Mesenchymal stem cell (in vitro differentiated cells and primary cell): ENCODE measurements at regions not wholly inside any gene's neighbourhood (a gene's known extent, or its start where the extent isn't known, plus 50 kb on each side); places are given as distances from the start of the nearest gene placed in this dataset.

Source experiments
- DNase-seq: peaks from one replicate; pipeline ENCODE4 v3.0.0-alpha.2; 2013
- H2AFZ ChIP-seq: one replicate; pipeline ENCODE4 v1.6.1; 2013; ENCODE audit warnings: low read depth, mild to moderate bottlenecking, control low read depth, inconsistent platforms, low read length, moderate library complexity
- H2AK5ac ChIP-seq: 2 replicates; pipeline ENCODE4 v1.6.1; 2013; ENCODE audit warnings: low read length, moderate library complexity, mild to moderate bottlenecking, inconsistent platforms; ENCODE audit not compliant: severe bottlenecking
- H2BK120ac ChIP-seq: one replicate; pipeline ENCODE4 v1.6.1; 2013; ENCODE audit warnings: low read depth, mild to moderate bottlenecking, inconsistent platforms, low read length, moderate library complexity
- H2BK12ac ChIP-seq, 2 experiments: one replicate each; pipeline ENCODE4 v1.6.1; 2013; ENCODE audit warnings: inconsistent platforms in 2 of 2, low read length in 2 of 2, mild to moderate bottlenecking in 2 of 2, moderate library complexity in 2 of 2, control low read depth in 1 of 2
- H2BK15ac ChIP-seq: one replicate; pipeline ENCODE4 v1.6.1; 2013; ENCODE audit warnings: mild to moderate bottlenecking, low read depth, inconsistent platforms; ENCODE audit not compliant: poor library complexity, severe bottlenecking
- H2BK5ac ChIP-seq: 2 replicates; pipeline ENCODE4 v1.6.1; 2013; ENCODE audit warnings: low read depth, mild to moderate bottlenecking, low read length, control low read depth, inconsistent platforms; ENCODE audit not compliant: poor library complexity, severe bottlenecking
- H3K14ac ChIP-seq, 2 experiments: one replicate each; pipeline ENCODE4 v1.6.1; 2013; ENCODE audit warnings: inconsistent platforms in 2 of 2, low read length in 2 of 2, control low read depth in 1 of 2, mild to moderate bottlenecking in 1 of 2, moderate library complexity in 1 of 2
- H3K18ac ChIP-seq, 2 experiments: one replicate each; pipeline ENCODE4 v1.6.1; 2013; ENCODE audit warnings: inconsistent platforms in 2 of 2, low read length in 2 of 2, control low read depth in 1 of 2, low read depth in 1 of 2, mild to moderate bottlenecking in 1 of 2
- H3K23ac ChIP-seq, 2 experiments: one replicate each; pipeline ENCODE4 v1.6.1; 2013; ENCODE audit warnings: inconsistent platforms in 2 of 2, low read length in 2 of 2, mild to moderate bottlenecking in 2 of 2, moderate library complexity in 2 of 2, control low read depth in 1 of 2
- H3K27ac ChIP-seq: 2 replicates; pipeline ENCODE4 v1.5.1; 2013; ENCODE audit warnings: mild to moderate bottlenecking, moderate library complexity, low read length, control low read depth, inconsistent platforms; ENCODE audit not compliant: poor library complexity, severe bottlenecking
- H3K27me3 ChIP-seq, 2 experiments: 2 replicates each; pipeline versions ENCODE4 v1.6.1 to v1.7.0; 2013; ENCODE audit warnings: low read length in 2 of 2, mild to moderate bottlenecking in 2 of 2, moderate library complexity in 2 of 2, control low read depth in 1 of 2, inconsistent platforms in 1 of 2; ENCODE audit not compliant: control insufficient read depth in 1 of 2, insufficient read depth in 1 of 2
- H3K36me3 ChIP-seq, 2 experiments: 2 replicates each; pipeline versions ENCODE4 v1.6.1 to v1.7.0; 2013; ENCODE audit warnings: low read length in 2 of 2, control low read depth in 1 of 2, inconsistent platforms in 1 of 2, low read depth in 1 of 2, mild to moderate bottlenecking in 1 of 2; ENCODE audit not compliant: insufficient read depth in 2 of 2, control insufficient read depth in 1 of 2
- H3K4ac ChIP-seq, 2 experiments: one replicate each; pipeline ENCODE4 v1.6.1; 2013; ENCODE audit warnings: inconsistent platforms in 2 of 2, low read length in 2 of 2, mild to moderate bottlenecking in 2 of 2, moderate library complexity in 2 of 2, control low read depth in 1 of 2, low read depth in 1 of 2
- H3K4me1 ChIP-seq: 2 replicates; pipeline ENCODE4 v1.6.1; 2013; ENCODE audit warnings: low read depth, low read length, control low read depth; ENCODE audit not compliant: control insufficient read depth, insufficient read depth
- H3K4me2 ChIP-seq: 2 replicates; pipeline ENCODE4 v1.6.1; 2013; ENCODE audit warnings: low read length, mild to moderate bottlenecking, inconsistent platforms; ENCODE audit not compliant: poor library complexity, severe bottlenecking
- H3K4me3 ChIP-seq, 2 experiments: 2 replicates each; pipeline versions ENCODE4 v1.5.1 to v1.7.0; 2013; ENCODE audit warnings: low read length in 2 of 2, mild to moderate bottlenecking in 2 of 2, control low read depth in 1 of 2, low read depth in 1 of 2; ENCODE audit not compliant: insufficient read depth in 1 of 2
- H3K79me1 ChIP-seq: replicated peaks from 2 replicates; pipeline ENCODE4 v1.6.1; 2013; ENCODE audit warnings: mild to moderate bottlenecking, control low read depth, low read length, inconsistent platforms; ENCODE audit not compliant: poor library complexity, severe bottlenecking
- H3K9ac ChIP-seq: 2 replicates; pipeline ENCODE4 v1.7.0; 2013; ENCODE audit warnings: mild to moderate bottlenecking, low read length, moderate library complexity
- H3K9me3 ChIP-seq: 2 replicates; pipeline ENCODE4 v1.7.0; 2013; ENCODE audit warnings: mild to moderate bottlenecking, low read length; ENCODE audit not compliant: control insufficient read depth
- H4K8ac ChIP-seq: one replicate; pipeline ENCODE4 v1.6.1; 2013; ENCODE audit warnings: inconsistent platforms, mild to moderate bottlenecking, low read length, moderate library complexity
- H4K91ac ChIP-seq: one replicate; pipeline ENCODE4 v1.6.1; 2013; ENCODE audit warnings: mild to moderate bottlenecking, low read length, inconsistent platforms
- WGBS: methylation state at CpG from one replicate; pipeline ENCODE4 v1.1.7; 2013; ENCODE audit warnings: mixed read lengths; 5-methylcytosine and 5-hydroxymethylcytosine counted together

DNA sequence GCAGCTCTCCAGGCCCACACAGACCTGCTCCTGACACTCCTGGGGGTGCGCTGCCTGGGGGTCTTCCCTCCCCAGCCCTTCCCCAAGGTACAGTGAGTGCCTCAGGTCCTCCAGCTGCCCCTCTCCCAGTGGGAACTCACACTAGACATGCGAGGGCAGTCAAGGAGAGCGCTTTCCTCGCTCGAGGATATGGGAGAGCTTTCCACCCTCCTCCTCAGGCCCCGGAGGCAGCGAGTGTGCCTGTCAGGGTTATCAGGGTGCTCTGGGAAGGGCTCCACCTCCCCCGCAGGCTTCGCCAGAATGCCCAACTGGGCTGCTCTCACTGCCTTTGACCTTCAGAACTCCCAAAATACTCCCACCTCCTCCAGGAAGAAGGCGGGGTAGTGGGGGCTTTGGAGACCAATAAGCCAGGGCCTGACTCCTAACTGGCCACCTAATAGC, 85.7 kb upstream of the LAPTM4A start:
- Histone ChIP-seq H3K14ac (no peak overlapping the region), H4K91ac (no peak overlapping the region), H3K23ac (no peak overlapping the region), H3K4me2 (no peak overlapping the region), H2BK120ac (no peak overlapping the region), H3K79me1 (no peaks in the 10 kb centered on the region), H3K18ac (peak overlapping the region in 1 of 2 experiments; percentile 14), H3K9me3 (no peaks in the 10 kb centered on the region), H3K4me1 (peaks cover 25% of the 10 kb centered on the region), H3K4me3 (no peak overlapping the region), H2AFZ (no peak overlapping the region), H3K36me3 (no peaks in the 10 kb centered on the region), H2AK5ac (no peak overlapping the region), H4K8ac (no peak overlapping the region), H3K9ac (no peak overlapping the region), H2BK12ac (no peak overlapping the region), H2BK15ac (no peak overlapping the region), H2BK5ac (no peak overlapping the region), H3K4ac (no peak overlapping the region), H3K27ac (no peak overlapping the region), H3K27me3 (peaks cover 0 to 10% of the 10 kb centered on the region in 2 experiments)
- WGBS: 69% methylated on average over 10 of the region's 10 CpGs
- no peak for DNase-seq

DNA sequence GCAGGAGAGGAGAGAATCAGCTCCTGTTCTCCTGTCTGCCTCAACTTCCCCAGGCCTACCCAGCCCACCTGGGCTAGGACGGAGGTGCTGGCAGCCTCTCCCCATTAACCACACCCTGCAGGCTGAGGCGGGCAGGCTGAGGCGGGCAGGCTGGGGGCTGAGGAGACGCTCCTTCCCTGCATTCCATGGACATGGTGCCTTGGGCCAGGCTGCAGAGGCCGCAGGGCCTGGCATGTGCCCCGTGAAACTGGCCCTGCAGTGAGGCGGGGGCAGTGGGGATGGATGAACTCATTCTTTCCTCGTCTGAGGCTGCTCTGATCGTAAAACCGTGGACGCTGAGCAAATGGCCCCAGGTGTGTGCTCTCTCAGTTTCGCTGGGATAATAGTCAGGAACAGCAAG, 84.7 kb upstream of the LAPTM4A start:
- Histone ChIP-seq H2BK12ac (peak overlapping the region in 1 of 2 experiments; percentile 17), H2AFZ (no peak overlapping the region), H2AK5ac (no peak overlapping the region), H2BK5ac (no peak overlapping the region), H3K14ac (no peak overlapping the region), H3K4me3 (no peak overlapping the region), H2BK15ac (no peak overlapping the region), H3K4ac (no peak overlapping the region), H3K4me1 (peaks cover 19% of the 10 kb centered on the region), H3K27ac (no peak overlapping the region), H3K9me3 (no peaks in the 10 kb centered on the region), H4K91ac (peak overlapping the region; percentile 5), H2BK120ac (no peak overlapping the region), H3K27me3 (peaks cover 0 to 10% of the 10 kb centered on the region in 2 experiments), H3K4me2 (no peak overlapping the region), H3K36me3 (no peaks in the 10 kb centered on the region), H3K23ac (no peak overlapping the region), H4K8ac (no peak overlapping the region), H3K79me1 (no peaks in the 10 kb centered on the region), H3K9ac (no peak overlapping the region), H3K18ac (no peak overlapping the region)
- DNase-seq: no peak
- WGBS: 81% methylated on average over 11 of the region's 12 CpGs

DNA sequence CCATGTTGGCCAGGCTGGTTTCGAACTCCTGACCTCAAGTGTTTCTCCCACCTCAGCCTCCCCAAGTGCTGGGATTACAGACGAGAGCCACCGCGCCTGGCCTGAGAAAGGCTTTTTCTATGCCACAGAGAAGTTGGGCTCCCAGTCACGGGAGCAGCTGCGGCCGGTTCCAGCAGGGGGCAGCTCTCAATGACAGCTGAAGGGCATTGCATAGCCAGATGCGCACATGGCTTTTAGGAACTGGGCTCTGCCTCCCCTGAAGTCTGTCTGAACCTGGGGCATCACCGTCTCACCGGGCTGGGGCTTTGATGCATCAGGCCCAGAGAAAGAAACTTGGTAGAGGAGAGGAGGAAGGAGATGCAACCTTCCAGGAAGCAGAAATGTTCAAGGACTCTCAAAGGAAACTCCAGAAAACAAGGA, 84.2 kb upstream of the LAPTM4A start:
- Histone ChIP-seq H2AK5ac (no peak overlapping the region), H3K4ac (no peak overlapping the region), H3K4me3 (no peak overlapping the region), H3K27ac (no peak overlapping the region), H3K4me1 (peaks cover 21% of the 10 kb centered on the region), H3K9ac (no peak overlapping the region), H3K36me3 (no peaks in the 10 kb centered on the region), H3K14ac (no peak overlapping the region), H3K23ac (no peak overlapping the region), H2BK120ac (no peak overlapping the region), H2BK15ac (no peak overlapping the region), H3K4me2 (no peak overlapping the region), H4K8ac (no peak overlapping the region), H3K18ac (no peak overlapping the region), H2BK5ac (no peak overlapping the region), H3K79me1 (no peaks in the 10 kb centered on the region), H3K27me3 (peaks cover 0 to 10% of the 10 kb centered on the region in 2 experiments), H4K91ac (no peak overlapping the region), H2AFZ (no peak overlapping the region), H2BK12ac (no peak overlapping the region), H3K9me3 (no peaks in the 10 kb centered on the region)
- WGBS: 19% methylated on average over 10 of the region's 10 CpGs
- DNase-seq: peak; percentile 67

DNA sequence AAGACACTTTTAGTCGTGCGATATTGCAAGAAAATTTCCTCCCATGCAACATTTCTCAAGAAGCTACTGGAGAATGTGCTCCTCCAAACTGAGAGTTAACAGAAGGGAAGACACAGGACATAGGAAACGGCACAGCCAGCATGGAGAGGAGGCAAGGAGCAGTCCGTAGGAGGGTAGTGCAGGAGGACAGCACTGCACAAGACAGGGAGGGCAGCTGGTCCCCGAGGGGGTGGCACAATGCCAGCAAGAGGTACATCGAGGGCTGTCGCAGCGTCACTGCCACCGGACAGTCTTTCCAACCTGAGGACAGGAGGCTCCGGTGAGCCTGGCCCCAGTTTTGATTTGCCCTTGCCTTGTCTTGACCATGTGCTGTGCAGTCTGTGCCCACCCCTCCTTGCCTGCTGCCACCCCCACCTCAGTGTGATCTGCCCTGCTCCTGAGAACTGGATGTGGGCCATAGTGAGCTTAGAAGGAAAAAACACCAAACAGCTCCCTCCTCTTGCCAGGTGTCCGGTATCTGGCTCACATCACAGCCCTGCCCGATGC, 81.6 kb upstream of the LAPTM4A start:
- Histone ChIP-seq H3K4me2 (no peak overlapping the region), H3K9ac (no peak overlapping the region), H3K4me3 (no peak overlapping the region), H3K27ac (no peak overlapping the region), H3K14ac (no peak overlapping the region), H4K8ac (no peak overlapping the region), H4K91ac (no peak overlapping the region), H2AFZ (no peak overlapping the region), H3K18ac (no peak overlapping the region), H2BK5ac (no peak overlapping the region), H3K27me3 (peaks cover 0 to 10% of the 10 kb centered on the region in 2 experiments), H2BK15ac (no peak overlapping the region), H3K79me1 (no peaks in the 10 kb centered on the region), H2BK120ac (no peak overlapping the region), H3K4ac (no peak overlapping the region), H2AK5ac (no peak overlapping the region), H3K9me3 (no peaks in the 10 kb centered on the region), H3K36me3 (no peaks in the 10 kb centered on the region), H2BK12ac (no peak overlapping the region), H3K23ac (no peak overlapping the region), H3K4me1 (peaks cover 27% of the 10 kb centered on the region)
- no peak for DNase-seq
- WGBS: 78% methylated on average over 12 of the region's 12 CpGs
